K562 (cell line): ENCODE measurements at regions not wholly inside any gene's neighbourhood (a gene's known extent, or its start where the extent isn't known, plus 50 kb on each side); places are given as distances from the start of the nearest gene placed in this dataset.

Source experiments
- ATAC-seq: fragments of 200-7000 bp; cut with Tn5 transposase; 3 replicates; pipeline ENCODE4 v1.9.1; 2020; ENCODE audit warnings: moderate library complexity
- BruUV-seq: library from RNA; stranded (reverse); fragments of 400-500 nt; replicated peaks from 2 replicates; lab custom pipeline; 2021; lab: Mats Ljungman, UMichigan
- CTCF ChIA-PET: fragments of 300-600 bp; formaldehyde crosslinking; extraction: SDS; loops from one replicate; lab custom pipeline; 2021; ENCODE audit warnings: low intra/inter-chr PET ratio; lab: Yijun Ruan, JAX
- POLR2A ChIA-PET: fragments of 300-600, 350-650 bp; sonication (Branson Sonifier 250); formaldehyde crosslinking; extraction: SDS; loops from one replicate; lab custom pipeline; 2021; ENCODE audit warnings: antibody characterized with exemption, inconsistent platforms; lab: Yijun Ruan, JAX
- DNase-seq, 4 experiments: peaks; one replicate each; pipeline versions ENCODE4 v3.0.0 to v3.0.0-alpha.2; 2011 to 2018; ENCODE audit warnings: low spot score in 3 of 4, mixed read lengths in 3 of 4; ENCODE audit errors: extremely low read depth in 1 of 4
- FAIRE-seq: peaks from 2 replicates; lab custom pipeline; 2011; peaks lifted over from hg19 to GRCh38; lab: Jason Lieb, UNC
- H2AFZ ChIP-seq: 2 replicates; pipeline ENCODE4 v1.6.0; 2011; ENCODE audit warnings: low read depth, low read length, control low read depth, inconsistent platforms
- H3K27ac ChIP-seq: fragments of 200-600 bp; 3 replicates; pipeline ENCODE4 v1.8.0; 2011; ENCODE audit warnings: low read depth, mild to moderate bottlenecking, control low read depth, inconsistent platforms, low read length, moderate library complexity, mixed read lengths; ENCODE audit errors: extremely low read depth
- H3K27me3 ChIP-seq, 2 experiments: fragments of 300-600 bp in 1 of 2; 2 replicates in 1 of 2; 3 replicates in 1 of 2; pipeline versions ENCODE4 v1.6.0 to v1.8.0; 2011; ENCODE audit warnings: inconsistent platforms in 2 of 2, low read length in 2 of 2, mild to moderate bottlenecking in 1 of 2, mixed read lengths in 1 of 2, moderate library complexity in 1 of 2; ENCODE audit not compliant: control insufficient read depth in 2 of 2, insufficient read depth in 2 of 2
- H3K36me3 ChIP-seq: fragments of 300-600 bp; 3 replicates; pipeline ENCODE4 v1.8.0; 2011; ENCODE audit warnings: mild to moderate bottlenecking, low read length, inconsistent platforms; ENCODE audit not compliant: control insufficient read depth, insufficient read depth
- H3K4me1 ChIP-seq, 2 experiments: fragments of 200-600 bp in 1 of 2; replicated peaks in 1 of 2; 2 replicates in 1 of 2; 3 replicates in 1 of 2; pipeline versions ENCODE4 v1.5.1 to v1.8.0; 2011; ENCODE audit warnings: inconsistent platforms in 2 of 2, low read length in 2 of 2, mild to moderate bottlenecking in 1 of 2, mixed read lengths in 1 of 2, moderate library complexity in 1 of 2; ENCODE audit not compliant: control insufficient read depth in 2 of 2, insufficient read depth in 2 of 2
- H3K4me2 ChIP-seq: 2 replicates; pipeline ENCODE4 v1.6.1; 2011; ENCODE audit warnings: low read length, control low read depth, inconsistent platforms, mixed read lengths; ENCODE audit not compliant: insufficient read depth
- H3K4me3 ChIP-seq: fragments of 200-600 bp; sonication (generic), shearing (Covaris generic); 2 replicates; pipeline ENCODE4 v1.5.1; 2016; ENCODE audit warnings: control low read depth, inconsistent platforms
- H3K79me2 ChIP-seq: fragments of 200-600 bp; 3 replicates; pipeline ENCODE4 v1.8.0; 2011; ENCODE audit warnings: low read length, inconsistent platforms; ENCODE audit not compliant: control insufficient read depth, insufficient read depth
- H3K9ac ChIP-seq, 2 experiments: 2 replicates each; pipeline versions ENCODE4 v1.6.0 to v1.6.1; 2011; ENCODE audit warnings: low read depth in 2 of 2, low read length in 2 of 2, control low read depth in 1 of 2, inconsistent platforms in 1 of 2, mild to moderate bottlenecking in 1 of 2, mixed read lengths in 1 of 2; ENCODE audit not compliant: insufficient read depth in 1 of 2
- H3K9me1 ChIP-seq: one replicate; pipeline ENCODE4 v1.6.0; 2011; ENCODE audit warnings: inconsistent platforms, mild to moderate bottlenecking, low read length, moderate library complexity; ENCODE audit not compliant: control insufficient read depth, insufficient read depth
- H3K9me3 ChIP-seq: replicated peaks from 2 replicates; pipeline ENCODE4 v1.5.1; 2011; ENCODE audit warnings: low read depth, low read length, inconsistent platforms; ENCODE audit not compliant: control insufficient read depth, insufficient read depth
- H4K20me1 ChIP-seq: replicated peaks from 2 replicates; pipeline ENCODE4 v1.6.1; 2011; ENCODE audit warnings: low read length, inconsistent platforms, mixed read lengths; ENCODE audit not compliant: control insufficient read depth, insufficient read depth
- CBX5 ChIP-seq: IDR thresholded peaks from 2 replicates; pipeline ENCODE4 v1.6.1; 2014; ENCODE audit warnings: low read depth, borderline replicate concordance
- RBM14 ChIP-seq: fragments of 200-400 bp; formaldehyde crosslinking; IDR thresholded peaks from 2 replicates; pipeline ENCODE4 v1.6.1; 2018; ENCODE audit warnings: low read depth, mild to moderate bottlenecking, low read length, moderate library complexity, borderline replicate concordance; ENCODE audit not compliant: insufficient read depth
- SMAD2 ChIP-seq: fragments of 150-350 bp; IDR thresholded peaks from 2 replicates; pipeline ENCODE4 v1.6.1; 2014; ENCODE audit warnings: low read depth, mild to moderate bottlenecking, low read length
- THAP7 ChIP-seq: fragments of 250-450 bp; sonication (Bioruptor Pico); IDR thresholded peaks from 2 replicates; pipeline ENCODE4 v1.5.0; 2021
- ZNF77 ChIP-seq: fragments of 250-450 bp; sonication (Bioruptor Pico); IDR thresholded peaks from 2 replicates; pipeline ENCODE4 v1.5.0; 2020
- in situ Hi-C: fragments of 300-500 bp; cut with MboI; formaldehyde crosslinking; loops from 4 replicates; pipeline ENCODE4 v1.15.0; 2018; ENCODE audit warnings: inconsistent platforms, mixed read lengths
- intact Hi-C: fragments of 100-400 bp; cut with micrococcal nuclease; formaldehyde crosslinking; loops from 2 replicates; pipeline ENCODE4 v1.14.2; 2022
- TF ChIP-seq, protein P1 (sequence below): fragments of 450-650 bp; IDR thresholded peaks from 2 replicates; pipeline ENCODE4 v1.6.1; 2016; ENCODE audit warnings: antibody characterized with exemption
- TF ChIP-seq, protein P2 (sequence below): IDR thresholded peaks from 3 replicates; pipeline ENCODE4 v1.6.1; 2011; ENCODE audit warnings: borderline replicate concordance, mild to moderate bottlenecking, moderate library complexity; ENCODE audit not compliant: insufficient read length; ENCODE audit errors: extremely low read depth
- TF ChIP-seq, protein P3 (sequence below): fragments of 250-450 bp; sonication (Bioruptor Pico); IDR thresholded peaks from 2 replicates; pipeline ENCODE4 v1.4.0; 2020; ENCODE audit warnings: mild to moderate bottlenecking, moderate library complexity
- TF ChIP-seq, protein P4 (sequence below): fragments of 200-800 bp; sonication (Bioruptor generic); IDR thresholded peaks from 2 replicates; pipeline ENCODE4 v1.6.1; 2016; ENCODE audit warnings: missing genetic modification characterization, missing compliant biosample characterization

DNA sequence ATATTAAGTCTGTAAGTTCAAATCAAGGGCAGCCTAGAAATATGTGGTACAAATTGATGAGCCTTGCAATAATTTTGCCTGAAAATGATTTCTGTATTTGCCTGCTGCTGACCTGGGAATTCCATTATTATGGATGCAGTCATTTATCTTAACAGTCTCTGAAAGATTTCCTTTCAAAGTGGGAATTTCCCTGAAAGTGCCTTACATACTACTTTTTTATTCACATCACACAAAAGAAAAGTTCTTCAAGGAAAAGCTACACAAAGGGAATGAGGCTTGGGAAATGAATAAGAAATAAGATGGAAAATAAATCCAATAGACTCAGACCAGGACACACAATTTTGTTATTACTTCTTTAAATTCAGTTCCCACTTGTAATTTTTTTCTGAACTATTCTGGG, 537.8 kb upstream of the PTGER4 start:
- Histone ChIP-seq H2AFZ (no peak overlapping the region), H3K9ac (no peak overlapping the region), H3K4me3 (no peak overlapping the region), H3K27me3 (no peaks in the 10 kb centered on the region), H3K9me1 (no peaks in the 10 kb centered on the region), H3K9me3 (peaks cover 2% of the 10 kb centered on the region; the same call in 1 of the 2 replicates), H3K4me2 (no peak overlapping the region), H3K36me3 (no peaks in the 10 kb centered on the region), H3K27ac (no peak overlapping the region), H3K4me1 (no peaks in the 10 kb centered on the region), H3K79me2 (no peaks in the 10 kb centered on the region), H4K20me1 (no peaks in the 10 kb centered on the region)
- intact Hi-C loops: no loop called here
- DNase-seq (no peak), FAIRE-seq (no peak), ATAC-seq (no peak)
- ChIA-PET CTCF (no interaction called here), POLR2A (no interaction called here)
- in situ Hi-C loops: no loop called here
- BruUV-seq: no TSS peak
- TF ChIP-seq CBX5: no peak
- TF ChIP-seq THAP7 (CRISPR knock-in tag): no peak
- no peak for TF ChIP-seq RBM14
- TF ChIP-seq, protein P1, sequence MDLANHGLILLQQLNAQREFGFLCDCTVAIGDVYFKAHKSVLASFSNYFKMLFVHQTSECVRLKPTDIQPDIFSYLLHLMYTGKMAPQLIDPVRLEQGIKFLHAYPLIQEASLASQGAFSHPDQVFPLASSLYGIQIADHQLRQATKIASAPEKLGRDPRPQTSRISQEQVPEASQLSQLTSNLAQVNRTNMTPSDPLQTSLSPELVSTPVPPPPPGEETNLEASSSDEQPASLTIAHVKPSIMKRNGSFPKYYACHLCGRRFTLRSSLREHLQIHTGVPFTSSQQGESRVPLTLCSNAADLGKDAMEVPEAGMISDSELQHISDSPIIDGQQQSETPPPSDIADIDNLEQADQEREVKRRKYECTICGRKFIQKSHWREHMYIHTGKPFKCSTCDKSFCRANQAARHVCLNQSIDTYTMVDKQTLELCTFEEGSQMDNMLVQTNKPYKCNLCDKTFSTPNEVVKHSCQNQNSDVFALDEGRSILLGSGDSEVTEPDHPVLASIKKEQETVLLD: no peak
- TF ChIP-seq ZNF77: no peak
- TF ChIP-seq, protein P2, sequence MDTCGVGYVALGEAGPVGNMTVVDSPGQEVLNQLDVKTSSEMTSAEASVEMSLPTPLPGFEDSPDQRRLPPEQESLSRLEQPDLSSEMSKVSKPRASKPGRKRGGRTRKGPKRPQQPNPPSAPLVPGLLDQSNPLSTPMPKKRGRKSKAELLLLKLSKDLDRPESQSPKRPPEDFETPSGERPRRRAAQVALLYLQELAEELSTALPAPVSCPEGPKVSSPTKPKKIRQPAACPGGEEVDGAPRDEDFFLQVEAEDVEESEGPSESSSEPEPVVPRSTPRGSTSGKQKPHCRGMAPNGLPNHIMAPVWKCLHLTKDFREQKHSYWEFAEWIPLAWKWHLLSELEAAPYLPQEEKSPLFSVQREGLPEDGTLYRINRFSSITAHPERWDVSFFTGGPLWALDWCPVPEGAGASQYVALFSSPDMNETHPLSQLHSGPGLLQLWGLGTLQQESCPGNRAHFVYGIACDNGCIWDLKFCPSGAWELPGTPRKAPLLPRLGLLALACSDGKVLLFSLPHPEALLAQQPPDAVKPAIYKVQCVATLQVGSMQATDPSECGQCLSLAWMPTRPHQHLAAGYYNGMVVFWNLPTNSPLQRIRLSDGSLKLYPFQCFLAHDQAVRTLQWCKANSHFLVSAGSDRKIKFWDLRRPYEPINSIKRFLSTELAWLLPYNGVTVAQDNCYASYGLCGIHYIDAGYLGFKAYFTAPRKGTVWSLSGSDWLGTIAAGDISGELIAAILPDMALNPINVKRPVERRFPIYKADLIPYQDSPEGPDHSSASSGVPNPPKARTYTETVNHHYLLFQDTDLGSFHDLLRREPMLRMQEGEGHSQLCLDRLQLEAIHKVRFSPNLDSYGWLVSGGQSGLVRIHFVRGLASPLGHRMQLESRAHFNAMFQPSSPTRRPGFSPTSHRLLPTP: no peak
- TF ChIP-seq, protein P3, sequence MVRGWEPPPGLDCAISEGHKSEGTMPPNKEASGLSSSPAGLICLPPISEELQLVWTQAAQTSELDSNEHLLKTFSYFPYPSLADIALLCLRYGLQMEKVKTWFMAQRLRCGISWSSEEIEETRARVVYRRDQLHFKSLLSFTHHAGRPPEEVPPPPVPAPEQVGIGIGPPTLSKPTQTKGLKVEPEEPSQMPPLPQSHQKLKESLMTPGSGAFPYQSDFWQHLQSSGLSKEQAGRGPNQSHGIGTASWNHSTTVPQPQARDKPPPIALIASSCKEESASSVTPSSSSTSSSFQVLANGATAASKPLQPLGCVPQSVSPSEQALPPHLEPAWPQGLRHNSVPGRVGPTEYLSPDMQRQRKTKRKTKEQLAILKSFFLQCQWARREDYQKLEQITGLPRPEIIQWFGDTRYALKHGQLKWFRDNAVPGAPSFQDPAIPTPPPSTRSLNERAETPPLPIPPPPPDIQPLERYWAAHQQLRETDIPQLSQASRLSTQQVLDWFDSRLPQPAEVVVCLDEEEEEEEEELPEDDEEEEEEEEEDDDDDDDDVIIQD (CRISPR knock-in tag): no peak
- no peak for TF ChIP-seq SMAD2
- TF ChIP-seq, protein P4, sequence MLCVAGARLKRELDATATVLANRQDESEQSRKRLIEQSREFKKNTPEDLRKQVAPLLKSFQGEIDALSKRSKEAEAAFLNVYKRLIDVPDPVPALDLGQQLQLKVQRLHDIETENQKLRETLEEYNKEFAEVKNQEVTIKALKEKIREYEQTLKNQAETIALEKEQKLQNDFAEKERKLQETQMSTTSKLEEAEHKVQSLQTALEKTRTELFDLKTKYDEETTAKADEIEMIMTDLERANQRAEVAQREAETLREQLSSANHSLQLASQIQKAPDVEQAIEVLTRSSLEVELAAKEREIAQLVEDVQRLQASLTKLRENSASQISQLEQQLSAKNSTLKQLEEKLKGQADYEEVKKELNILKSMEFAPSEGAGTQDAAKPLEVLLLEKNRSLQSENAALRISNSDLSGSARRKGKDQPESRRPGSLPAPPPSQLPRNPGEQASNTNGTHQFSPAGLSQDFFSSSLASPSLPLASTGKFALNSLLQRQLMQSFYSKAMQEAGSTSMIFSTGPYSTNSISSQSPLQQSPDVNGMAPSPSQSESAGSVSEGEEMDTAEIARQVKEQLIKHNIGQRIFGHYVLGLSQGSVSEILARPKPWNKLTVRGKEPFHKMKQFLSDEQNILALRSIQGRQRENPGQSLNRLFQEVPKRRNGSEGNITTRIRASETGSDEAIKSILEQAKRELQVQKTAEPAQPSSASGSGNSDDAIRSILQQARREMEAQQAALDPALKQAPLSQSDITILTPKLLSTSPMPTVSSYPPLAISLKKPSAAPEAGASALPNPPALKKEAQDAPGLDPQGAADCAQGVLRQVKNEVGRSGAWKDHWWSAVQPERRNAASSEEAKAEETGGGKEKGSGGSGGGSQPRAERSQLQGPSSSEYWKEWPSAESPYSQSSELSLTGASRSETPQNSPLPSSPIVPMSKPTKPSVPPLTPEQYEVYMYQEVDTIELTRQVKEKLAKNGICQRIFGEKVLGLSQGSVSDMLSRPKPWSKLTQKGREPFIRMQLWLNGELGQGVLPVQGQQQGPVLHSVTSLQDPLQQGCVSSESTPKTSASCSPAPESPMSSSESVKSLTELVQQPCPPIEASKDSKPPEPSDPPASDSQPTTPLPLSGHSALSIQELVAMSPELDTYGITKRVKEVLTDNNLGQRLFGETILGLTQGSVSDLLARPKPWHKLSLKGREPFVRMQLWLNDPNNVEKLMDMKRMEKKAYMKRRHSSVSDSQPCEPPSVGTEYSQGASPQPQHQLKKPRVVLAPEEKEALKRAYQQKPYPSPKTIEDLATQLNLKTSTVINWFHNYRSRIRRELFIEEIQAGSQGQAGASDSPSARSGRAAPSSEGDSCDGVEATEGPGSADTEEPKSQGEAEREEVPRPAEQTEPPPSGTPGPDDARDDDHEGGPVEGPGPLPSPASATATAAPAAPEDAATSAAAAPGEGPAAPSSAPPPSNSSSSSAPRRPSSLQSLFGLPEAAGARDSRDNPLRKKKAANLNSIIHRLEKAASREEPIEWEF (CRISPR knock-in tag): no peak
